Natural killer cell treated with Interleukin-12 subunit alpha and Interleukin-12 subunit beta and Interleukin-15 and Interleukin-18, amount 100 ng/mL, for 72 hours (primary cell): ENCODE measurements at regions not wholly inside any gene's neighbourhood (a gene's known extent, or its start where the extent isn't known, plus 50 kb on each side); places are given as distances from the start of the nearest gene placed in this dataset.

Experiments used
- ATAC-seq, 2 donors: fragments of 150-1000 bp; cut with Tn5 transposase in 1 of 2; sonication (Bioruptor Pico), chemical (Tn5 transposase) in 1 of 2; 2 replicates each; pipeline ENCODE4 v1.10.0; 2021
- DNase-seq: peaks from one replicate; pipeline ENCODE4 v3.0.0; 2022; ENCODE audit warnings: low spot score
- H3K27ac Mint-ChIP-seq, 2 donors: 1 replicate in 1 of 2; 2 replicates in 1 of 2; pipeline ENCODE4 v1.8.0; 2022; ENCODE audit warnings: mixed read lengths in 2 of 2, mild to moderate bottlenecking in 1 of 2, moderate library complexity in 1 of 2
- H3K27me3 Mint-ChIP-seq, 2 donors: 1 replicate in 1 of 2; 2 replicates in 1 of 2; pipeline ENCODE4 v1.8.0; 2022; ENCODE audit warnings: mixed read lengths in 2 of 2
- H3K36me3 Mint-ChIP-seq: one replicate; pipeline ENCODE4 v1.8.0; 2022; ENCODE audit warnings: mixed read lengths
- H3K4me1 Mint-ChIP-seq, 2 donors: 1 replicate in 1 of 2; 2 replicates in 1 of 2; pipeline ENCODE4 v1.8.0; 2022; ENCODE audit warnings: low read depth in 2 of 2, mixed read lengths in 2 of 2, mild to moderate bottlenecking in 1 of 2
- H3K4me3 Mint-ChIP-seq: one replicate; pipeline ENCODE4 v1.8.0; 2022; ENCODE audit warnings: mixed read lengths
- H3K9me3 Mint-ChIP-seq: 2 replicates; pipeline ENCODE4 v1.8.0; 2022; ENCODE audit warnings: mixed read lengths

DNA sequence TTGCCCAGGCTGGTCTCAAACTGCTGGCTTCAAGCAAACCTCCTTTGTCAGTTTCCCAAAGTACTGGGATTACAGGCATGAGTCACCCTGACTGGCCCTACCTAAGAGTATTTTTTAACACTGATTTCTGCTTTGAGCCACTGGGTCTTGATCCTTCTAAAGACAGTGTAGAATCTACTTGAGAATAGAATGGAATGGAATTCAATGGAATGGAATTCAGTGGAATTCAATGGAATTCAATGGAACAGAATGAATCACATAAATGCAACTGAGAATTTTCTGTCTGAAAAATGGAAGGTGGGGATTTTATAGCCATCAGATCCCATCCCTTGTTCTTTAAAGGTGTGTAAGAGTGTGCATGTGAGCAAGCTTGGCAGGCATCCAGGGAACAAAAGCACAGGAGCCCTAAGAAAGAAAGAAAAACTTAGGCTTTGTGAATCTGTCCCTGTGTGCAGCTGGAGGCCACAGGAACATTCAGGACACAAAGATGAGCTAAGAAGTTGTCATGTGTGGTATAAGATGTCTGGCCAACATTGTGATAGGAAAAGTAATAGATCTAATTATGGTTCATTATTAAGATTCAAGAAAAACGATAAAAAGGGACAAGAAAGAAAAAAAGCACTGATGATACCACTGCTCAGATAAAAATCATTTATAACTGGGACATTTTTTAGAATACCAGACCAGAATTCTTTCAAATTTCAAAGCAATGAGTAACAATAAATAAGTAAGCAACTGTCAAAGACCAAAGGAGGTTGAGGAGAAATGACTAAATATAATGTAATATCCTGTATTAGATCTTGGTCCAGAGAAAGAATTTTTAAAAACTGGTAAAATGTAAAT lies 681.0 kb upstream of the GJE1 start:
- Mint-ChIP-seq H3K27ac (no peak overlapping the region), H3K9me3 (no peaks in the 10 kb centered on the region), H3K27me3 (peaks cover 0 to 9% of the 10 kb centered on the region in 2 donors), H3K4me1 (no peaks in the 10 kb centered on the region), H3K4me3 (no peak overlapping the region), H3K36me3 (no peaks in the 10 kb centered on the region)
- ATAC-seq (no peak), DNase-seq (no peak)

DNA sequence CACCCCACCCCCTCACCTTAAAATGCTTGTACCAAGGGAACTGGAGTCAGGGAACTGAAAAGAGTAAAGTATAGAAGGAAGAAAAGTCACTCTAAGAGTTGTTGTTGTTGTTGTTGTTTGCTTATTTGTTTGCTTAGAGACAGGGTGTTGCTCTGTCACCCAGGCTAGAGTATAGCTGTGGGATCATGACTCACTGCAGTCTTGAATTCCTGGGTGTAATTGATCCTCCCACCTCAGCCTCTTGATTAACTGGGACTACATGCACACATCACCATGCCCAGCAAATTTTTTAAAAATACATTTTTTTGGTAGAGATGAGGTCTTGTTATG lies 681.6 kb upstream of the GJE1 start:
- no peak for ATAC-seq
- H3K4me1 Mint-ChIP-seq: no peaks in the 10 kb centered on the region
- no peaks in the 10 kb centered on the region for H3K36me3 Mint-ChIP-seq
- no peaks in the 10 kb centered on the region for H3K9me3 Mint-ChIP-seq
- DNase-seq: no peak
- no peak overlapping the region for H3K4me3 Mint-ChIP-seq
- no peak overlapping the region for H3K27ac Mint-ChIP-seq
- peaks cover 0 to 9% of the 10 kb centered on the region in 2 donors for H3K27me3 Mint-ChIP-seq

DNA sequence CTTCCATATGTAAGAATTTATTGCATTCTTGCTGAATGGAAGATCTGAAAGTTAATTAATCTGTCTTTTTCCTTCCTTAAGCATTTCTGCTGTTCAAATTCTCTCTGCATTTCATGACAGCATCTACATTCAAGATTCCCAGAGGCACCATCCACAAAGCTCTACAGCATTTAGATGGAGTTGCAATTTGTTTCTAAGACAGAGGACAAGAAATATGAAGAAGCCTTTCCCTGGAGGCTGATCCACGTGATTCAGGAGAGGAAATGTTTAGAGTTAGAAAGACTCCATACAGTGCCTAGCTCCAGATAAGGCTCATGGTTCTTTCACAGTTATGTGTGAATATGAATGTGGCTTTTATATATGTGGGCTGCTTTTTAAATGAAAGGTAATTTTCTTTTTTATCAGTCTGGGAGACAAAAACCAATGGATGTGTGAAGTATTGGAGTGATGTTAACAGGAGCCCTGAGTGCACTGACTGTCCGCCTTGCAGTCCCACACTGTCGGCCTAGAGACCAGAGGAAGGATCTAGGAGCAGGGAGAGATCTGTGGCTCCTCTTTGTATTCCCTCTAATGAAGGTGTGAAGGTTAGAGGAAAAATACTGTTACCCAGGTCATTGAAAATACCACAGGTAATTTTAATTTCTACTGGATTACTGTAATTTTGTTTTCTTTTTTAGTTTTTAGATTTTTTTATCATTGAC lies 686.6 kb upstream of the GJE1 start:
- no peaks in the 10 kb centered on the region for H3K27me3 Mint-ChIP-seq
- DNase-seq (no peak), ATAC-seq (no peak)

DNA sequence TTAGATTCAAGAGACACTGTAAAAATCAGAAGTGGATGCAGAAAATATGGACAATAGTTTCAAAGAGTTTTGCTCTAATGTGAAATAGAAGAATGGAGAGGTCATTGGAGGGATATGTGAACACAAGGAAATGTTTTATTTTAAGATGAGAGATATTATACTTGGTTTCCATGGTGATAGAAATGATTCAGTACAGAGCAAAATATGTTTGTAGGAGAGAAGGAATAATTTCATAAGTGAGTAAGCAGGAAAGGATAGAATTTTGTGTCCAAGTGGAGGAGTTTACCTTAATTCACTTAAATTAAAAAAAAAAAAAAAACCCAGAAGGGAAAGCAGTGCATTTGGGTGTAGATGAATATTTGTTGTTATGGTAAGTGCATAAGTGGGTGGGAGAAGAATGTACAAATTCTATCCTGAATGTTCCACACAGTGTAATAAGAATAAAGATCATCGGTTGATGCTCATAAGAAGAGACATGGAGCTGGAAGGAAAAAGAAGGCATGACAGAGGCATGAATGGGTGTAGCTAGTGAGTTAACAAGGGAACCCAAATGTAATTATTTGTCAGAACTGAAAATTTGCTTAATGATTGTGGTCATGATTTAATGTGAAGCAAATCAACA lies 688.9 kb upstream of the GJE1 start:
- no peaks in the 10 kb centered on the region for H3K4me1 Mint-ChIP-seq
- DNase-seq: no peak
- H3K4me3 Mint-ChIP-seq: no peak overlapping the region
- H3K36me3 Mint-ChIP-seq: no peaks in the 10 kb centered on the region
- no peaks in the 10 kb centered on the region for H3K9me3 Mint-ChIP-seq
- no peak for ATAC-seq
- H3K27me3 Mint-ChIP-seq: no peaks in the 10 kb centered on the region
- no peak overlapping the region for H3K27ac Mint-ChIP-seq

More for the DNA sequence above, 686.6 kb upstream of the GJE1 start:
- Mint-ChIP-seq H3K9me3 (no peaks in the 10 kb centered on the region), H3K27ac (no peak overlapping the region), H3K4me1 (no peaks in the 10 kb centered on the region), H3K36me3 (no peaks in the 10 kb centered on the region), H3K4me3 (no peak overlapping the region)

GRCh38 chr6:141443032-141443431 lies 689.7 kb upstream of the GJE1 start:
- DNase-seq (no peak), ATAC-seq (no peak)
- H3K27me3 Mint-ChIP-seq: no peaks in the 10 kb centered on the region
- no peak overlapping the region for H3K4me3 Mint-ChIP-seq
- H3K36me3 Mint-ChIP-seq: no peaks in the 10 kb centered on the region
- no peaks in the 10 kb centered on the region for H3K4me1 Mint-ChIP-seq
- no peaks in the 10 kb centered on the region for H3K9me3 Mint-ChIP-seq
- H3K27ac Mint-ChIP-seq: no peak overlapping the region

GRCh38 chr6:141439513-141439912 lies 693.2 kb upstream of the GJE1 start:
- ATAC-seq (no peak), DNase-seq (no peak)
- Mint-ChIP-seq H3K9me3 (no peaks in the 10 kb centered on the region), H3K27me3 (peaks cover 0 to 3% of the 10 kb centered on the region in 2 donors), H3K4me1 (no peaks in the 10 kb centered on the region), H3K4me3 (no peak overlapping the region), H3K27ac (no peak overlapping the region), H3K36me3 (no peaks in the 10 kb centered on the region)

- peaks cover 0 to 3% of the 10 kb centered on the region in 2 donors for H3K27me3 Mint-ChIP-seq
- no peak overlapping the region for H3K27ac Mint-ChIP-seq
- no peak for ATAC-seq
- no peak for DNase-seq
- no peaks in the 10 kb centered on the region for H3K36me3 Mint-ChIP-seq
- H3K4me3 Mint-ChIP-seq: no peak overlapping the region
- H3K9me3 Mint-ChIP-seq: no peaks in the 10 kb centered on the region
- H3K4me1 Mint-ChIP-seq: no peaks in the 10 kb centered on the region
Observed at GRCh38 chr6:141437685-141438084, 695.0 kb upstream of the GJE1 start.

- Mint-ChIP-seq H3K4me1 (no peaks in the 10 kb centered on the region), H3K27me3 (peaks cover 0 to 3% of the 10 kb centered on the region in 2 donors), H3K36me3 (no peaks in the 10 kb centered on the region), H3K9me3 (no peaks in the 10 kb centered on the region), H3K27ac (no peak overlapping the region), H3K4me3 (no peak overlapping the region)
- no peak for DNase-seq
- no peak for ATAC-seq
Observed at GRCh38 chr6:141437011-141437410, 695.7 kb upstream of the GJE1 start.

- no peak for ATAC-seq
Observed at GRCh38 chr6:141426400-141426980, 706.2 kb upstream of the GJE1 start.

GRCh38 chr6:141421378-141421777 lies 711.3 kb upstream of the GJE1 start:
- Mint-ChIP-seq H3K36me3 (peaks cover 10% of the 10 kb centered on the region), H3K9me3 (peaks cover 9% of the 10 kb centered on the region), H3K27me3 (peaks cover 6 to 8% of the 10 kb centered on the region in 2 donors), H3K4me3 (no peak overlapping the region), H3K4me1 (no peaks in the 10 kb centered on the region), H3K27ac (no peak overlapping the region)
- ATAC-seq (no peak), DNase-seq (no peak)

More at GRCh38 chr6:141426400-141426980, 706.2 kb upstream of the GJE1 start:
- H3K36me3 Mint-ChIP-seq: peaks cover 12% of the 10 kb centered on the region
- no peaks in the 10 kb centered on the region for H3K4me1 Mint-ChIP-seq
- H3K4me3 Mint-ChIP-seq: no peak overlapping the region
- H3K9me3 Mint-ChIP-seq: peaks cover 9% of the 10 kb centered on the region
- H3K27ac Mint-ChIP-seq: no peak overlapping the region
- DNase-seq: no peak
- H3K27me3 Mint-ChIP-seq: peaks cover 4 to 11% of the 10 kb centered on the region in 2 donors

GRCh38 chr6:141418076-141418475 lies 714.6 kb upstream of the GJE1 start:
- Mint-ChIP-seq H3K27ac (no peak overlapping the region), H3K4me3 (no peak overlapping the region), H3K27me3 (peaks cover 0 to 3% of the 10 kb centered on the region in 2 donors), H3K4me1 (no peaks in the 10 kb centered on the region), H3K36me3 (no peaks in the 10 kb centered on the region), H3K9me3 (no peaks in the 10 kb centered on the region)
- ATAC-seq (no peak), DNase-seq (no peak)

GRCh38 chr6:141415896-141416295 lies 716.8 kb upstream of the GJE1 start:
- Mint-ChIP-seq H3K4me3 (no peak overlapping the region), H3K9me3 (no peaks in the 10 kb centered on the region), H3K27me3 (peaks cover 0 to 3% of the 10 kb centered on the region in 2 donors), H3K27ac (no peak overlapping the region), H3K36me3 (no peaks in the 10 kb centered on the region), H3K4me1 (no peaks in the 10 kb centered on the region)
- DNase-seq (no peak), ATAC-seq (no peak)

GRCh38 chr6:141413196-141413595 lies 719.5 kb upstream of the GJE1 start:
- DNase-seq (no peak), ATAC-seq (no peak)
- Mint-ChIP-seq H3K9me3 (peaks cover 4% of the 10 kb centered on the region), H3K4me3 (no peak overlapping the region), H3K36me3 (peaks cover 6% of the 10 kb centered on the region), H3K4me1 (no peaks in the 10 kb centered on the region), H3K27me3 (no peaks in the 10 kb centered on the region), H3K27ac (no peak overlapping the region)

- DNase-seq (no peak), ATAC-seq (no peak)
- Mint-ChIP-seq H3K27ac (no peak overlapping the region), H3K27me3 (no peaks in the 10 kb centered on the region), H3K36me3 (peaks cover 6% of the 10 kb centered on the region), H3K9me3 (peaks cover 4% of the 10 kb centered on the region), H3K4me1 (peaks cover 5 to 6% of the 10 kb centered on the region in 2 donors), H3K4me3 (no peak overlapping the region)
Observed at GRCh38 chr6:141406761-141407160, 726.0 kb upstream of the GJE1 start.
